Thyroid gland (tissue), 4 donors: ENCODE measurements at regions not wholly inside any gene's neighbourhood (a gene's known extent, or its start where the extent isn't known, plus 50 kb on each side); places are given as distances from the start of the nearest gene placed in this dataset.

ENCODE experiments used
- POLR2A ChIP-seq, 2 donors: fragments of 450-650 bp; IDR thresholded peaks; one replicate each; pipeline ENCODE4 v1.6.1; 2017; ENCODE audit warnings: antibody characterized with exemption in 2 of 2, mild to moderate bottlenecking in 2 of 2, moderate library complexity in 1 of 2
- TF ChIP-seq, protein P1 (sequence below), 6 experiments: fragments of 200-600 bp in 3 of 6; fragments of 450-650 bp in 3 of 6; sonication (generic) in 3 of 6; IDR thresholded peaks; one replicate each; pipeline ENCODE4 v1.5.1; 2016 to 2019; ENCODE audit warnings: antibody characterized with exemption in 6 of 6, mild to moderate bottlenecking in 2 of 6, inconsistent platforms in 1 of 6, moderate library complexity in 1 of 6

DNA sequence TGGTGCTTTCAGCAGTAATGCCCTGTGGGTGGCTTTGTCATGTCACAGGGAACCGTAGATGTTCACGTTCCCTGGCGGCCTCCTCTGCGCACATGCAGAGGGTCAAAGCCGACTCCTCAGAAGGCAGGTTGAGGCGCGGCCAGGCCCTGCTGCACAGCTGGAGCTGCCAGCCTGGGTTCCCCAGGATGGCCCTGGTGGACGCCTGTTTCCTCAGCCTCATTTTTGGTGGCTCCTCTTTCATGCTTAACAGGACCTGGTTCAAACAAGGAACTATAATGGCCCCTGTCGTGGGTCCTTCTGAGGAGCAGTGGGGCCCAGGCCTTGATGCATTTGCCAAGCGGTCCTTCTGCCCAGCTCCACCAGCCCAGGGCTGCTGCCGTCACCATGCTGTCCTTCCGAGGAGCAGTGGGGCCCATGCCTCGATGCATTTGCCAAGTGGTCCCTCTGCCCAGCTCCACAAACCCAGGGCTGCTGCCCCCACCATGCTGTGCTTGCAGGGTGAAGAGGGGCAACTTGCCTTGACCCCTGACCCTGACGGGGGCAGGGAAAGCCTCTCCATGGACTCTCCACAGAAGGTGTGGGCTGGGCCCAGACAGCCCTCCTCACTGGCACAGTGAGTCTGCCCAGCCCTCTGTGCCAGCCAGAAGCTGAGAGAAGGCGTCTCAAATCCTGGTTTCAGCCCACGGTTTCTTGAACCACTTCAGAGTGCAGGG is 338.2 kb downstream of the TCERG1L start:
- TF ChIP-seq, protein P1, sequence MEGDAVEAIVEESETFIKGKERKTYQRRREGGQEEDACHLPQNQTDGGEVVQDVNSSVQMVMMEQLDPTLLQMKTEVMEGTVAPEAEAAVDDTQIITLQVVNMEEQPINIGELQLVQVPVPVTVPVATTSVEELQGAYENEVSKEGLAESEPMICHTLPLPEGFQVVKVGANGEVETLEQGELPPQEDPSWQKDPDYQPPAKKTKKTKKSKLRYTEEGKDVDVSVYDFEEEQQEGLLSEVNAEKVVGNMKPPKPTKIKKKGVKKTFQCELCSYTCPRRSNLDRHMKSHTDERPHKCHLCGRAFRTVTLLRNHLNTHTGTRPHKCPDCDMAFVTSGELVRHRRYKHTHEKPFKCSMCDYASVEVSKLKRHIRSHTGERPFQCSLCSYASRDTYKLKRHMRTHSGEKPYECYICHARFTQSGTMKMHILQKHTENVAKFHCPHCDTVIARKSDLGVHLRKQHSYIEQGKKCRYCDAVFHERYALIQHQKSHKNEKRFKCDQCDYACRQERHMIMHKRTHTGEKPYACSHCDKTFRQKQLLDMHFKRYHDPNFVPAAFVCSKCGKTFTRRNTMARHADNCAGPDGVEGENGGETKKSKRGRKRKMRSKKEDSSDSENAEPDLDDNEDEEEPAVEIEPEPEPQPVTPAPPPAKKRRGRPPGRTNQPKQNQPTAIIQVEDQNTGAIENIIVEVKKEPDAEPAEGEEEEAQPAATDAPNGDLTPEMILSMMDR (IDR thresholded peaks at IDR 0.05): no peak
- TF ChIP-seq POLR2A (IDR thresholded peaks at IDR 0.05): no peak
